ENCODE measurements at regions not wholly inside any gene's neighbourhood (a gene's known extent, or its start where the extent isn't known, plus 50 kb on each side); places are given as distances from the start of the nearest gene placed in this dataset.

- TF ChIP-seq POLR2A (IDR thresholded peaks at IDR 0.05; ENCODE audit: low read depth, low read length) (no peak), POLR2AphosphoS5 (IDR thresholded peaks at IDR 0.05; ENCODE audit: low read depth, low read length) (no peak), SPI1 (IDR thresholded peaks at IDR 0.05; ENCODE audit: low read depth, low read length) (no peak), TAF1 (IDR thresholded peaks at IDR 0.05; ENCODE audit: low read depth, low read length) (no peak), POU2F2 (IDR thresholded peaks at IDR 0.05; ENCODE audit: low read depth, low read length) (no peak), PAX5 (IDR thresholded peaks at IDR 0.05; ENCODE audit: insufficient read depth, low read length, severe bottlenecking) (no peak)
Measured at GRCh38 chr20:42003380-42003779, 385.2 kb upstream of the CHD6 start.

Data from GM12891 (cell line).